DOHH2 (cell line): ENCODE measurements at regions not wholly inside any gene's neighbourhood (a gene's known extent, or its start where the extent isn't known, plus 50 kb on each side); places are given as distances from the start of the nearest gene placed in this dataset.

Source experiments
- CTCF ChIP-seq: fragments of 200-600 bp; sonication (generic); IDR thresholded peaks from one replicate; pipeline ENCODE4 v1.5.1; 2014; ENCODE audit warnings: antibody characterized with exemption, mild to moderate bottlenecking, low read depth, low read length; ENCODE audit not compliant: poor library complexity, severe bottlenecking
- EZH2phosphoT487 ChIP-seq: fragments of 200-600 bp; sonication (generic); IDR thresholded peaks from 2 replicates; pipeline ENCODE4 v1.6.1; 2017; ENCODE audit warnings: borderline replicate concordance, mild to moderate bottlenecking, antibody characterized with exemption, low read length, moderate library complexity, mixed read lengths

- TF ChIP-seq CTCF: no peak
- TF ChIP-seq EZH2phosphoT487: no peak
Observed at GRCh38 chr5:123746683-123747360, 234.8 kb downstream of the CSNK1G3 start.
